GM10248 (cell line): ENCODE measurements at regions not wholly inside any gene's neighbourhood (a gene's known extent, or its start where the extent isn't known, plus 50 kb on each side); places are given as distances from the start of the nearest gene placed in this dataset.
"Not testable (repeated sequence)": the region's sequence is repeated elsewhere in the genome, so short reads cannot be mapped to it uniquely, and the experiment has no call there.

Source experiments
- CTCF ChIA-PET: fragments of 300-600 bp; sonication (Branson Sonifier 250); formaldehyde crosslinking; extraction: SDS; loops from one replicate; lab custom pipeline; 2021; ENCODE audit warnings: antibody characterized with exemption; lab: Yijun Ruan, JAX
- POLR2A ChIA-PET: fragments of 350-650 bp; sonication (Branson Sonifier 250); formaldehyde crosslinking; extraction: SDS; loops from one replicate; lab custom pipeline; 2020; ENCODE audit warnings: antibody characterized with exemption; lab: Yijun Ruan, JAX
- DNase-seq: peaks from one replicate; pipeline ENCODE4 v3.0.0; 2012; ENCODE audit errors: extremely low spot score
- CTCF ChIP-seq: IDR thresholded peaks from 2 replicates; pipeline ENCODE4 v1.5.1; 2012; ENCODE audit warnings: mild to moderate bottlenecking, low read depth; ENCODE audit errors: extremely low read depth, missing control alignments, control extremely low read depth

GRCh38 chr12:67716817-67717216 is 68.3 kb downstream of the DYRK2 start:
- ChIA-PET POLR2A (no interaction called here), CTCF (interaction anchor here (1.3 to 1.7 kb wide), 4 partner anchors 8 to 362 kb away, joined by 3 to 4 read pairs (median 4); no protein-coding TSS in a partner anchor)
- DNase-seq: no peak
- no peak for TF ChIP-seq CTCF

- DNase-seq, CTCF ChIA-PET, POLR2A ChIA-PET: not testable (repeated sequence)
These were observed 70.8 kb downstream of the DYRK2 start for GRCh38 chr12:67719303-67719702.

GRCh38 chr12:67720351-67720856 is 71.9 kb downstream of the DYRK2 start:
- TF ChIP-seq CTCF: no peak
- CTCF ChIA-PET: interaction anchor here (2.1 kb wide), 1 partner anchor 9 kb away, joined by 4 read pairs; no protein-coding TSS in a partner anchor
- POLR2A ChIA-PET: no interaction called here
- DNase-seq: no peak

- TF ChIP-seq CTCF: no peak
- POLR2A ChIA-PET: interaction anchor here (0.5 kb wide), 1 partner anchor 992 kb away, joined by 6 read pairs; no protein-coding TSS in a partner anchor
- CTCF ChIA-PET: interaction anchor here (2.1 kb wide), 1 partner anchor 10 kb away, joined by 4 read pairs; no protein-coding TSS in a partner anchor
- DNase-seq: no peak
These were observed 72.7 kb downstream of the DYRK2 start for GRCh38 chr12:67721248-67721647.

GRCh38 chr12:67722296-67722695 is 73.8 kb downstream of the DYRK2 start:
- ChIA-PET CTCF (interaction anchor here (2.1 kb wide), 1 partner anchor 11 kb away, joined by 4 read pairs; no protein-coding TSS in a partner anchor), POLR2A (no interaction called here)
- no peak for DNase-seq
- no peak for TF ChIP-seq CTCF

GRCh38 chr12:67726868-67727267 is 78.3 kb downstream of the DYRK2 start:
- CTCF ChIA-PET: no interaction called here
- TF ChIP-seq CTCF: no peak
- DNase-seq: no peak
- POLR2A ChIA-PET: no interaction called here

- CTCF ChIA-PET: no interaction called here
- TF ChIP-seq CTCF: no peak
- POLR2A ChIA-PET: no interaction called here
- DNase-seq: no peak
These were observed 79.4 kb downstream of the DYRK2 start for GRCh38 chr12:67727702-67728666.
